Keratinocyte (primary cell): ENCODE measurements at regions not wholly inside any gene's neighbourhood (a gene's known extent, or its start where the extent isn't known, plus 50 kb on each side); places are given as distances from the start of the nearest gene placed in this dataset.

ENCODE experiments used
- CTCF ChIP-seq, 3 experiments: IDR thresholded peaks in 1 of 3; conservative IDR thresholded peaks in 1 of 3; optimal IDR thresholded peaks in 1 of 3; 2 replicates in 2 of 3; 3 replicates in 1 of 3; pipeline versions ENCODE3 to v1.5.1; 2011; ENCODE audit warnings: low read length in 3 of 3, mild to moderate bottlenecking in 3 of 3, moderate library complexity in 2 of 3, control low read depth in 1 of 3, inconsistent platforms in 1 of 3; ENCODE audit not compliant: insufficient read depth in 2 of 3; ENCODE audit errors: extremely low read depth in 1 of 3
- EZH2 ChIP-seq: IDR thresholded peaks from one replicate; pipeline ENCODE4 v1.6.1; 2012; ENCODE audit warnings: inconsistent platforms, mild to moderate bottlenecking, low read length, moderate library complexity

- no peak for TF ChIP-seq EZH2
- no peak for TF ChIP-seq CTCF (optimal IDR thresholded peaks at IDR 0.05 in 1 of 3, IDR thresholded peaks at IDR 0.05 in 1 of 3, conservative IDR thresholded peaks at IDR 0.05 in 1 of 3; ENCODE audit: extremely low read depth in 1 of 3, insufficient read depth in 2 of 3, low read length in 3 of 3)
Observed at GRCh38 chr4:153989505-153989904, 200.6 kb upstream of the SFRP2 start.
